GM18508 (cell line): ENCODE measurements at regions not wholly inside any gene's neighbourhood (a gene's known extent, or its start where the extent isn't known, plus 50 kb on each side); places are given as distances from the start of the nearest gene placed in this dataset.
"Not testable (repeated sequence)": the region's sequence is repeated elsewhere in the genome, so short reads cannot be mapped to it uniquely, and the experiment has no call there.

ENCODE experiments used
- ATAC-seq: cut with Tn5 transposase; IDR thresholded peaks from one replicate; pipeline ENCODE4 v1.9.1; 2021; ENCODE audit warnings: moderate number of reproducible peaks; ENCODE audit not compliant: insufficient read depth, unreplicated experiment

DNA sequence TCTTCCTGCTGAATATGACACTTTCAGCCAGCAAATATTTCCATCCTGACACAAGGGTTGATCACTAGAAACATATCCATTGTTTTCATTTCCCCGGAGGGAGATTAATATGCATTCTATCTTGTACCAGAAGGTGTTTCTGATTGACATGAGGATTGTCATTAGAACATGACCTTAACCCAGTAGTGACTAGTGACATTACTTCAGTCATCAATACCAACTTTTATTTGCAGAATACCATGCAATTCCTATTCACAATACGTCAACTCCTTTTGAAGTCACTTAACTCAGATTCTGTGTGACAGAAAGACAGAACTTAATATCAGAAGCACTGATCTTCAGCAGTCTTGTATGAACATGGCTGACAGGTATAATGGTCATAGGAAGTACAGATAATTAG lies 1108.9 kb upstream of the CRIM1 start:
- no peak for ATAC-seq

DNA sequence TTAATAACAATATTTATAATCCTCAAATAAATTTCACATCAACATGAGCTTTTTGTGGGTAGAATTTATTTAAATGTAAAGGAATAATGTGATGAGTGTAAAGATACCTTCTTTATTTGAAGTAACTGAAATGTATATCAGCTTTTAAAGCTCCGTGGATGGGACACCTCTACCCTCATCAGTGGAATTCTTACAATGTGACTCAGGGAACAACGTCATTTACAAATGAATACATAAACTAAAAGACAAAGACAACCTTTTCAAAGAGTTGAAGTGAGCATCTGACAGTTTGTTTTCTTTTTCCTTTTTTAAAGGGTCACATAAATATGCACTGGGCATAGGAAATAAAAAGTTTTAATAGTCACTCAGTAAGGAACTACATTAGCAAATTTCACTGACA lies 1127.0 kb upstream of the CRIM1 start:
- ATAC-seq = no peak

DNA sequence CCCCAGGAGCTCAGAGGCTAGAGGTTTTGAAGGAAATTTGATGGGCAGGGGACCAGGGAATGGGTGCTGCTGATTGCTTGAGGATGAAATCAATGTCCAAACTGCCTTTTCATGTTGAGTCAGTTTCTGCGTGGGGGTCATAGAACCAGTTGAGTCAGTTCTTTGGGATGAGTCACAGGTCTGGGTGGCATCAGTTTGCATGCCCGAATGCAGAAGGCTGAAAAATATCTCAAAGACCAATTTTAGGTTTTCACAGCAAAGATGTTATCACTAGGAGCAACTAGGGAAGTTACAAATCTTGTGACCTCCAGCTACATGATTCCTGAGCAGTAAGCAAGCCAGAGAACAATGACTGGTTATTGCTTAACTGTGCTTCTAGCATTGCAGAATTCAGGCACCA lies 1135.1 kb upstream of the CRIM1 start:
- no peak for ATAC-seq

DNA sequence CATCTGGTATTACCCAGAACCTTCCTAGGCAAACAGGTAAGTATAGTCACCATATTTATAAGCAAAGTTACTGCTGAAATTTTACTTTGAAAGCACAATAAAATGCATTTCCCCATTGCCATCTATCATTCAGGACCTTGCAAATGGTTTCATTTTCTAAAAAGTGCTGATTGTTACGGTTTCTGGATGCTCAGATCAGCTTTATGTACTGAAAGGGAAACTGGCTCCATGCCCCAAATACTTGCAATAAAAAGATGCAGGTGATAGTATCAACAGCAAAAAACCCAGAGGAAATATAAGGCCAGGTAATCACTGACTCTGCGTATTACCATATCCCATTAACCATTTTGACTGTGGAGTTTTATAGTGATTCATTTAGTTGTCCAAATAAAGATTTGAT lies 1150.7 kb upstream of the CRIM1 start:
- ATAC-seq = no peak

DNA sequence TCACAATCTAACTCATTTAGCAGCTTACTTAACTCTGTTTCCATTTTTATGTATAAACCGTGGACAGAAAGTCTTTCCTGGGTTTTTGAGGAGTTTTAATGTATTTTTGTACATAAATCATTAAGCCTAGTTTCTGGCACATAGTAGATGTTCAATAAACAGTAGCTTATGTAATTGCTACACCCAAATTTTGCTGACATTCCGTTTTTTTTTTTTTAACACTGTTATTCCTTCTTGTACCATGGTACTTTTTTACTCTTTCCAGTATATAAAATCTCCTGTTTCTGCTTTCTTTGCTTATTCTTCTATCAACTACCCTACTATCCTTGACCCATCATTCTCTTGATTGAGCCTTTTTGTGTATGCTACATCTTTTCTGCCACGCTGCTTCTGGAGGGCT lies 1151.3 kb upstream of the CRIM1 start:
- ATAC-seq = no peak

DNA sequence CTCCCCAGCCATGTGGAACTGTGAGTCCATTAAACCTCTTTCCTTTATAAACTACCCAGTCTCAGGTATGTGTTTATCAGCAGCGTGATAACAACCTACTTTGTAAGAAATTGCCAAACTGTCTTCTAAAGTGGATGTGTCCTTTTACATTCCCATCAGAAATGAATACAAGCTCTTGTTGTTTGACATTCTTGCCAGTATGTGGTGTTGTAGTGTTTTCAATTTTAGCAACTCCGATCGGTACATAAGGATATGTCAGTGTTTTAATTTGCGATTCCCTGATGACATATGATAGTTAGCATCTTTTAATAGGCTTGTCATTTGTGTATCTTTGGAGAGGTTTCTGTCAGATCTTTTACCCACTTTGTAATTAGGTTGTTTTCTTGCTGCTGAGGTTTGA lies 1156.3 kb upstream of the CRIM1 start:
- no peak for ATAC-seq

DNA sequence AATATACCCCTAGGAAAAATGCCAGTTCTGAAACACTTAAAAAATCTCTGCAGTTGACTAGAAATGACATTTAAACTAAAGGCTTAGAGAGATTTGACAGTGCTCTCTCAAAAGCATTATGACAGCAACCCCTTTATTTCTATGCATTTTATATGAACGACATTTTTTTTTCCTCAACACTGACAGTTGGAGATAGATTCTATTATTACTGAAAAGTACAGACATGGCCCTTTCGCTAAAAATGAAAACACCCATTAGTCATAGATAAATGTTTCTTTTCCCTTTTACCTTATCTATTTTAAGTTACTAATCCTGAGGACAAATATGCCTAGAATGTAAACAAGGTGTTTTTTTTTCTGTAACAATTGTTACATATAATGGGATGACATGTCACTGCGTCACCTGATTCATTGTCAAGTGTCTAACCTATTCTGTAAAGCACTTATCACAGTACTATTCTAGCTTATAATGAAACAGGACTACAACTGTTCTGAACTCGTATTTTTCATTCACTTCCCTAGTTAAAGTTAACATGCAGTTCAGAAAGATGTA lies 1169.6 kb upstream of the CRIM1 start:
- no peak for ATAC-seq

DNA sequence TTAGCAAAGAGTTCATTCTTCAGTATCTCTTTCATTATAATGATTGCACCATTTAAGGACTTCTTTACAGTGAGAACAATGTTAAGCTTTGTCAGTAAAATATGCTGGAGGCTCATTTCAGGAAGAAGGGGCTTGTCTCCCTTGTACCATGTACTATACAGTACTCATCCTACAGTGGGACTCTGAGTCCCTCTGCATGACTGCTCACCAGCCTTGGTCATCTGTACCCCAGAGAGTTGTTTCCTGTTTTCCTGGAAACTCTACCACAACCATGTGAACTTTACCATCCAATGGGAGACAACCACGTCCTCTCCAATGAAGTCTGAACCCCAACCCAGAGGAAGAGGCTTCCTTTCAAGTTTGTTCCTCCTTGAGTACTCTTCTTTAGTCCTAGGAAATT lies 1171.1 kb upstream of the CRIM1 start:
- no peak for ATAC-seq

DNA sequence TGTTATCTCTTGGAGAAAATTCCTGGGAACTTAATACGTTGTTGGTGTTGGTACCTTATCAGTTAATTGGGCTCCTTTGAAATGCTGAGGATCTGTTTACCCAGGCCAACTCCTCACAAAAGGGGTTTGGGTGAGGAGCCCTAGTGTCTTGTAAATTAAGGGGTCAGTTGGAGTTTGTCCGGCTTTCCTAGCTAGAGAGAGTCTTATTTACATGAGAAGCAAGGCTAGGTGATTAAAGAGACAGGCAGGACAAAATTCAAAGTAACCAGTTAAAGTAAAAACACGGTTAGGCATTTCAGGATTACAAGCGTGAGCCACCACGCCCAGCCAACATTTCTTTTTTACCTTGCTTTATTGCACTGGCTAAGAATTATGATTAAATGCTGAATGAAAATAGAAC lies 1178.9 kb upstream of the CRIM1 start:
- ATAC-seq = not testable (repeated sequence)

DNA sequence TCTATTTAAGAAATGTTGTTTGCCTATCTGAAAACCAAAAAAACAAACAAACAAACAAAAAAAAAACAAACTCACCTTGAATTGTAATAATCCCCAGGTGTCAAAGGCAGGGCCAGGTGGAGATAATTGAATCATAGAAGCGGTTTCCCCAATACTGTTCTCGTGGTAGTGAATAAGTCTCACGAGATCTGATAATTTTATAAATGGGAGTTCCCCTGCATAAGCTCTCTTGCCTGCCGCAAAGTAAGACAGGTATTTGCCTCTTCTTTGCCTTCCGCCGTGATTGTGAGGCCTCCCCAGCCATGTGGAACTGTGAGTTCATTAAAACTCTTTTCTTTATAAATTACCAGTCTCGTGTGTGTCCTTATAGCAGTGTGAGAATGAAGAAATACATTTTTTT lies 1180.7 kb upstream of the CRIM1 start:
- no peak for ATAC-seq

DNA sequence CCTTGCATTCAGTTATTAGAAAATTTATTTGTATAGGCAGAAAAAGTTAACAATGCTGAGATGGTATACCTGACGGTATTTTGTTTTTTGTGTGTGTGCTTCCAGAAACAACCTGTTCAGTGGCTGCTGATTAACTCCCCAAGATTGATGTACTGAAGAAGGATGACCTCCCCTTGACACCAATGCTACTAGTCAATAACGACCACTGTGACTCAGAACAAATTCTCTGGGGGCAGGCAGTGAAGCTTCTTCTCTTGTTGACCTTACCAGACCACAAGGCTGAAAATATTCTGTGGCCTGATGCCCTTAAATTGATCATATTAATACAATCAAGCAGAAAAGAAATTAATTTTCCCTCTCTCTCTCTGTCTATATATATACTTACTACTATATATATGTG lies 1182.9 kb upstream of the CRIM1 start:
- ATAC-seq = no peak

DNA sequence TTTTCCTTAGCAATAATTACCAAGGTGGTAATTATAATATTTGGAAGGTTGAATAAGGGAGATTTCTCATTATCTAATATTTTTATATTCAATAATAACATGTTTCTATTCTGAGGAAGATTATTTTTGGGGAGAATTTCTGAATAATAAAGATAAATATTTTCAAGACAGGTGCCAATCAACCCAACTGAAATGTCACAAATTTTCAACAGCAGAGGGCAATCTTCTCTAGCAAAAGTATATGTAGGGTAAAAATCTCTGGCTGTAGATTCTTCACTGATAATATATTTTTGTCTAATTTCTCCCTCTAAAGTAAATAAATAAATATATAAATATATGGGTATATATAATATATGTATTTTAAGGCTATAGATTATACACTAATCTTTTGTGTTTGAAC lies 1187.2 kb upstream of the CRIM1 start:
- no peak for ATAC-seq

DNA sequence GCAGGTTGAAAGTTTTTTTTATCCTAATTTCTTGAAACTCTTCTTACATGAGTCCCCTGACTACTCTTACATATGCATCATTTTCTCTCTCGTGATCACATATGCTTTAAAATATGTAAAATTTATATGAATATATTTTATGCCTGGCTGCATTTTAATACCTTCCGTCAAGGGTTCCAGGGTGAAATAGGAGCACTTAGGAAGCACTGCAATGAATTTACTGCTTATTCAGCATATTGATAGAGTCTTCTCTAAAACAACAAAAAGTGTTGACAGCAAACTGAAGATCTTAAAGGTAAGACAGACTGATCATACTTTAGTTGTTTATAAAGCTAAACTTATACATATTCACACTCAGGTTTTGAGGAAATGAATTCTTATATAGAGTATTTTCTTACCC lies 1191.6 kb upstream of the CRIM1 start:
- ATAC-seq = no peak

DNA sequence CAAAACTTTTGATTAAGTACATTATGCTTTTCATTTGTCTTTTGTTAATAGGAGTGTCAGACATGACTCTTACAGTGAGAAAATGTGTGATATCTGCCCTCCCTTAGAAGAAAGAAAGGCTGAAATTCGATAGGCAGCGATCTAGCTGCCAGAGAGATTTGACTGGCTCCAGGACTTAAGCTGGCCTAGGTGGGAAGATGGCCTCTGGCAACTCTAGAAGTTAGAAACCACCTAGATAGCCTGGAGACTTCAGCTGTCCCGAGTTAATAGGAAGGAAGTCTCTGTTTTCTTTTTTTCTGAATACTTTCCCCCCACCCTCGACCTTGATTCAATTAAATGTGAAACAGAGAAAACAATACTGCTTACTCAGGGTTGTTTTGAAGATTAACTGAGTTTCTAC lies 1194.7 kb upstream of the CRIM1 start:
- no peak for ATAC-seq

DNA sequence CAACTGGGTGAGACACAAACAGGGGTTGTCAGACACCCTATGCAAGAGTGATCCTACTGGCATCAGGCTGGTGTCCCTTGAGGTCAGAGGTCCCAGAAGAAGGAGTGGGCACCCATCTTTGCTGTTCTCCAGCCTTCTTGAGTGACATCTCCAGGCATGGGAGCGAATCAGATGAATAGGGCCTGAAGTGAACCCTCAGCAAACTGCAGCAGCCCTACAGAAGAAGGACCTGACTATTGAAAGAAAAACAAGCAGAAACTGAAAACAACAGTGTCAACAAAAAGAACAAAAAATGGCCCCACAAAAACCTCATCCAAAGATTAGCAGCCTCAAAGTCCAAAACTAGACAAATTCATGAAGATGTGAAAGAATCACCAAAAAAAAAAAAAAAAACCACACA lies 1229.7 kb upstream of the CRIM1 start:
- no peak for ATAC-seq

DNA sequence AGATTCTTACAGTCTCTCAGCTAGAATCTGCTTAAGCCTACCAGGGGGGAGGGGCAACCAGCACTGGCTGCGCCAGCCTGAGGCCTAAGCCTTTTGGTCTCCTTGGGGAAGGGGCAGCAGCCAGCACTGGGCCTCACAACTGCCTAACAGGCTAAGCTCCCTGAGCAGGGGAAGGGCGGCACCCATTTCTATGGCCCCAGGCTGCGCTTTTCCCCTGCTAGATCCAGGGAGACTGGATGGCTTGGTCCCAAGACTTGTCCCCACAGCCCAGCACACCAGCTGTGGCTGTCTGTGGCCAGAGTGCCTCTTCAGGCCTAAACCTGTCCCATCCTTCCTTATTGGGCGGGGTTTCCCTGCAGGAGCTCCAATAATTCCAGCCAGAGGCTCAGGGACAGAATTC lies 1230.3 kb upstream of the CRIM1 start:
- ATAC-seq = no peak

DNA sequence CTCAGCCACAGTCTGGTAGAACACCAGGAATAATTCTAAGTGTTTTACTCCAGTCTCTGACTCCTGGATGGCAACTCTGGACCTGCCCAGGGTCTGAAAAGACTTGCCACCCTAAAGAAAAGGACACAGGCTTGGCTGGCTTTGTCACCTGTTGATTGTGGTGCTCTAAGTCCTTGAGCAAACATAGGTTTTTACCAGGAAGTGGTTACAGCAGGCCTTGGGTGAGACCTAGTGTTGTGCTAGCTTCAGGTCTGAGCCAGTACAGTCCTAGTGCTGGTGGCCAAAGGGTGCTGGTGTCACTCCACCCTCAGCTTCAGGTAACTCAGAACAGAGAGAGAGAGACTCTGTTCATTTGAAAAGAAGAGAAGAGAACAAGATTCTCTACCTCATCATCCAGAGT lies 1239.4 kb upstream of the CRIM1 start:
- no peak for ATAC-seq

DNA sequence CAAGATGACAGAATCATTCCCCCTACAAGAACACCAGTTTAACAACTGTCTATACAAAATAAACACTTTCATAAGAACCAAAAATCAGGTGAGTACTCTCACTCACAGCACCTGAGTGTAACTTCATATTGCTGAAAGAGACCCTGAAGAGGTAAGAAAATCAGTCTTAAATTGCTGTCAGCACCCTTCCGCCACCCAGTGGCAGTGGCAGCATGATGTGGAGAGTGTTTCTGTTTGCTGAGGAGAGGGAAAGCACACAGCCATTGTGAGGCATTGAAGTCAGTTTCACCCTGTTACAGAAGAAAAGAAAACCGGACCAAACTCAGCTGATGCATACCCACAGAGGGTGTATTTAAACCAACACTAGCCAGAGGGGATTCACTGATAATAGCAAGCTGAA lies 1240.8 kb upstream of the CRIM1 start:
- ATAC-seq = no peak

DNA sequence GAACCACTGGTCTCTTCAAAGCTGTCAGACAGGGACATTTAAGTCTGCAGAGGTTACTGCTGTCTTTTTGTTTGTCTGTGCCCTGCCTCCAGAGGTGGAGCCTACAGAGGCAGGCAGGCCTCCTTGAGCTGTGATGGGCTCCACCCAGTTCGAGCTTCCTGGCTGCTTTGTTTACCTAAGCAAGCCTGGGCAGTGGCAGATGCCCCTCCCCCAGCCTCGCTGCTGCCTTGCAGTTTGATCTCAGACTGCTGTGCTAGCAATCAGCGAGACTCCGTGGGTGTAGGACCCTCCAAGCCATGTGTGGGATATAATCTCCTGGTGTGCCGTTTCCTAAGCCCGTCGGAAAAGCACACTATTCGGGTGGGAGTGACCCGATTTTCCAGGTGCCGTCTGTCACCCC lies 1243.2 kb upstream of the CRIM1 start:
- not testable (repeated sequence) for ATAC-seq

DNA sequence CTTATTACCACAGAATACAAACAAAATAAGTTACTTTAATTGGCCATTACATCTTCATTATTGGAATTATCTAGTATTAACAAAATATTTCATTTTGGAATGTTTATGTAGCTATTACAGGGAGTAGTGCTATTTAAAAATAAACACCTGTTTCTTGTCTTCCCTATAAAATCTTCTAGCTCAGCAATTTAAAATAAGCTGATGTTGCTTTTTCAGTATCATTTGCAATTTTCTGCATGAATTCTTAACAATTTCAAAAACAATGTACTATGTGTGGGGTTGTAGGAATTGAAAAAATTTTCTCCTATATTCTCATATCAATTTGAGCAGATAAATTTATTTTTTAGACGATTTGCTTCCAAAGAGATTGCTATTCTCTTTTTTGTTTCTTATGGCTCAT lies 1251.3 kb upstream of the CRIM1 start:
- no peak for ATAC-seq

DNA sequence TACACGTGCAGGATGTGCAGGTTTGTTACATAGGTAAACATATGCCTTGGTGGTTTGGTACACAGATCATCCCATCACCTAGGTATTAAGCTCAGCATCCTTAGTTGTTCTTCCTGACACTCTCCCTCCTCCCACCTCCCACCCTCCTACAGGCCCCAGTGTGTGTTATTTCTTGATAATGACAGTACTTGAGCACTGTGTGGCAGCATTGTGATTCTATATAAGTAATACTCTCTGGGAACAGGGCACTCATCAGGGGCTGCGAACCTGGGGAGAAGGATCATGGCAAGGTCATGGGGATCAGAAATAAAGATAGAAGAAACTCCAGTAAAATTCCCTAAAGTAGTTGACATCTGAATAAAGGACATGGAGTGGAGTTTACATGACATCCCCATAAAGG lies 1256.2 kb upstream of the CRIM1 start:
- no peak for ATAC-seq

DNA sequence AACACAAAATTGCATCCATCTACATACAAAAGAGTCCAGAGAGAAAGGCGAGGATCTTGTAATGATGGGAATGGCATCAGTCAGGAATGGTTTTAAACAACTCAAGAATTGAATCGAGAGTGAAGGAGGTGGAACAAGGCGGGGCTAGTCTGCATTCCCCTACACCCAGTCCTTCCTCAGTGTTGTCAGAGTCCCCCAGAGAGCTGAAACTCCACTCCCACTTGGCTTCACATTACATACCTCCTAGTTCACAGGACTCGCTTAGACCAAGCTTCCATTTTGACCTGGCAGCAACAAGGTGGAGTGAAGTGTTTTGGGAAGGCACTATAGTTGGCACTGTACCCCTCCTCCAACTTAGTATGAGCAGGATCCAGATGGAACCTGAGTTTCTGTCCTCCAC lies 1273.5 kb upstream of the CRIM1 start:
- no peak for ATAC-seq

DNA sequence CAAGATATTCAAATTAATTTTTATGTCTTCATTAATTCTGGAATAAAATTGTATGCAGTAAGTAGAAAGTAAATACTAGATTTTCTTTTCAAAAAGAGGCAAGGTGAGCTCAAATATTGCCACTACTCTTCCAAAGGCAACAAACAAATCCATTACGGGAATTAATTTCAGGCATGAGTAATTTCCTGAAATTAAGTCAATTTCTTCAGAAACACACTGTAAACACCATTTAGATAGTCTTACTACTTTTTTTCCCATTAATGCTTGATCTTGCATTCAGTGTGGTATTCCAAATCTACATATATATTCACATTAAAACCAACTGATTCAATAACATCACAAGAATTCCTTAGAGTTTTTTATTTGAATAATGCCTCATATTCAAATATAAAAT lies 1274.0 kb upstream of the CRIM1 start:
- no peak for ATAC-seq
